Prostate gland (tissue), 2 donors: ENCODE measurements at regions not wholly inside any gene's neighbourhood (a gene's known extent, or its start where the extent isn't known, plus 50 kb on each side); places are given as distances from the start of the nearest gene placed in this dataset.

Source experiments
- DNase-seq: peaks from one replicate; pipeline ENCODE4 v3.0.0-alpha.2; 2019; ENCODE audit warnings: low spot score
- H3K27ac ChIP-seq, 2 donors: fragments of 200-600 bp; sonication (generic); 2 replicates each; pipeline ENCODE4 v1.5.1; 2017 to 2019
- H3K27me3 ChIP-seq: fragments of 200-600 bp; sonication (generic); replicated peaks from 2 replicates; pipeline ENCODE4 v1.5.1; 2019; ENCODE audit not compliant: insufficient read depth
- H3K36me3 ChIP-seq, 2 donors: fragments of 200-600 bp; sonication (generic); 1 replicate in 1 of 2; 2 replicates in 1 of 2; pipeline versions ENCODE4 v1.5.1 to v1.8.1; 2017 to 2019
- H3K4me1 ChIP-seq: fragments of 200-600 bp; sonication (generic); replicated peaks from 2 replicates; pipeline ENCODE4 v1.5.1; 2019
- H3K4me3 ChIP-seq, 2 donors: fragments of 200-600 bp; sonication (generic); 2 replicates each; pipeline ENCODE4 v1.5.1; 2017 to 2019
- H3K9me3 ChIP-seq: fragments of 200-600 bp; sonication (generic); 2 replicates; pipeline ENCODE4 v1.5.1; 2017
- POLR2A ChIP-seq: fragments of 450-650 bp; IDR thresholded peaks from one replicate; pipeline ENCODE4 v1.6.1; 2016; ENCODE audit warnings: antibody characterized with exemption, mild to moderate bottlenecking
- POLR2AphosphoS5 ChIP-seq: sonication (generic); formaldehyde crosslinking; IDR thresholded peaks from one replicate; pipeline ENCODE4 v1.6.1; 2017; ENCODE audit warnings: antibody characterized with exemption
- WGBS: methylation state at CpG from one replicate; pipeline ENCODE4 v1.1.5; 2018; 5-methylcytosine and 5-hydroxymethylcytosine counted together
- intact Hi-C: fragments of 100-400 bp; cut with DNase I; formaldehyde crosslinking; loops from one replicate; pipeline ENCODE4 v1.14.2; 2022
- TF ChIP-seq, protein P1 (sequence below), 4 experiments: fragments of 200-600 bp in 2 of 4; fragments of 450-650 bp in 2 of 4; sonication (generic) in 2 of 4; IDR thresholded peaks; 1 replicate in 3 of 4; 2 replicates in 1 of 4; pipeline ENCODE4 v1.5.1; 2016 to 2019; ENCODE audit warnings: antibody characterized with exemption in 4 of 4, mild to moderate bottlenecking in 2 of 4, moderate library complexity in 2 of 4

DNA sequence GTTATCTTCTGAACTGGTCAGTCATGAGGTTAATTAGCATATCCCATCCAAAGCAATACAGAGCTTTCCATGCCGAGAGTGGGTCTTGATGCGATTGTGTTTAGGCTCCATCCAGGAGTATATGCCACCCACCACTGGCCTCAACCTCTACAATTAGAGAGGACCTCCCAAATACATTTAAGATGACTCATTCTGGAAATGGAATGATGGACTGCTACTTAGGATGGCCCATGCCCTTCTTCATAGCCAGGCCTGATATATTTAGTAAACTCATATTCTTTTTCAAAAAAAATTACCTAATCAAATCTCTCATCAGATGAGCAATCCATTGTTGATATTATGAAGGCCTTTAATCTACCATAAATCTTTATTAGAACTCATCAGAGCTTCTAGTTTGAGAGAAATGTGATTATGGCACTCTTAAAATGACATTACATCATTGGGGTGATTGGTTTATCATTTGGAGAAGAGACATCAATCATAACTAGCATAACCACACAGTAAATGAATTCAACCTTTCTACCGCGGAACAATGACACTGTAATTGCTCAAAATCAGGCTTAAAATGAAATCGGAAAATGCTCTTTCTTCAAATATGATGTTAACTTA is 414.2 kb upstream of the WWC1 start:
- H3K27me3 ChIP-seq, result no peaks in the 10 kb centered on the region
- TF ChIP-seq POLR2A (no peak), POLR2AphosphoS5 (no peak)
- TF ChIP-seq, protein P1, sequence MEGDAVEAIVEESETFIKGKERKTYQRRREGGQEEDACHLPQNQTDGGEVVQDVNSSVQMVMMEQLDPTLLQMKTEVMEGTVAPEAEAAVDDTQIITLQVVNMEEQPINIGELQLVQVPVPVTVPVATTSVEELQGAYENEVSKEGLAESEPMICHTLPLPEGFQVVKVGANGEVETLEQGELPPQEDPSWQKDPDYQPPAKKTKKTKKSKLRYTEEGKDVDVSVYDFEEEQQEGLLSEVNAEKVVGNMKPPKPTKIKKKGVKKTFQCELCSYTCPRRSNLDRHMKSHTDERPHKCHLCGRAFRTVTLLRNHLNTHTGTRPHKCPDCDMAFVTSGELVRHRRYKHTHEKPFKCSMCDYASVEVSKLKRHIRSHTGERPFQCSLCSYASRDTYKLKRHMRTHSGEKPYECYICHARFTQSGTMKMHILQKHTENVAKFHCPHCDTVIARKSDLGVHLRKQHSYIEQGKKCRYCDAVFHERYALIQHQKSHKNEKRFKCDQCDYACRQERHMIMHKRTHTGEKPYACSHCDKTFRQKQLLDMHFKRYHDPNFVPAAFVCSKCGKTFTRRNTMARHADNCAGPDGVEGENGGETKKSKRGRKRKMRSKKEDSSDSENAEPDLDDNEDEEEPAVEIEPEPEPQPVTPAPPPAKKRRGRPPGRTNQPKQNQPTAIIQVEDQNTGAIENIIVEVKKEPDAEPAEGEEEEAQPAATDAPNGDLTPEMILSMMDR (IDR thresholded peaks at IDR 0.05), result no peak
- no peaks in the 10 kb centered on the region for H3K36me3 ChIP-seq
- WGBS, result 74% methylated on average over 5 of the region's 5 CpGs
- no peak overlapping the region for H3K4me3 ChIP-seq
- no peak overlapping the region for H3K27ac ChIP-seq
- no peak for DNase-seq
- no peaks in the 10 kb centered on the region for H3K9me3 ChIP-seq
- H3K4me1 ChIP-seq, result no peaks in the 10 kb centered on the region
- intact Hi-C loops, result no loop called here

DNA sequence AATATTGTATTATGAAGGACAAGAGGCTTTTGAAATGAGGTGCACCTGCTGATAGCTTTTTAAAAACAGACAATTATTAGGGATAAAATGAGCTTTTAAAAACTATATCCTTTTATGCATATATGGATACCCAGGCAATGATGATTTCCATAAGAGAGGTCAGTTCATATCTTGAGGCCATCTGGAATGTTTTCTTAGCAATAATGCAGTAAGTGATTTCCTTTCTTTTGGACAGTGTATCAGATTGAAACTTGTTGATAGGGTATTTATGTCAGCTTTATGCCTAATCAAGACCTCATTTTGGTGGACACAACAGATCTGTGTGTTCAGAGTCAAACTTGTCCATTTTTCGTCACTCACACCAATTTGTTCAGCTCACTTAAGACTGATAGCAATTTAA is 413.5 kb upstream of the WWC1 start:
- DNase-seq, result no peak
- intact Hi-C loops, result no loop called here
- Histone ChIP-seq H3K27me3 (no peaks in the 10 kb centered on the region), H3K4me1 (no peaks in the 10 kb centered on the region), H3K4me3 (no peak overlapping the region), H3K36me3 (no peaks in the 10 kb centered on the region), H3K27ac (no peak overlapping the region), H3K9me3 (no peaks in the 10 kb centered on the region)
- WGBS, result 96% methylated on average over 1 of the region's 1 CpG
- no peak for TF ChIP-seq POLR2AphosphoS5
- TF ChIP-seq, protein P1 (IDR thresholded peaks at IDR 0.05), result no peak
- TF ChIP-seq POLR2A, result no peak

DNA sequence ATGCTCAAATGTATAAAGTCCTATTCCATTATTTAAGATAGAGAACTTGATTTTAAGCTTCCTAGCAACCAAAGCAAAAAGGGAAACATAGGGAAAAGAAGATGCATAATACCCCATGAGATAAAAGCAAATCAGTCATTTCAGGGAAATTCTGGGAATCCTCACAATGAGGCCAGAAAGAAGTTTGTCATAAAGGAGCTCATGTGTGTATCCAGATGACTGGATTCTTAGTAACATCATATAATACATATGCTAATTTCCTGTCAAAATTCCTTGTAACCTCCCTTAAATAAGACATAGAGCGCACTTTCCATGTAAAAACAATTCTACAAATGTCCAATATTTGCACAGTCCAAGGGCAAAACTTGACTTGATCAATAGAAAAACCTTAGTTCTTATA is 411.0 kb upstream of the WWC1 start:
- Histone ChIP-seq H3K4me3 (no peak overlapping the region), H3K9me3 (no peaks in the 10 kb centered on the region), H3K27me3 (no peaks in the 10 kb centered on the region), H3K27ac (no peak overlapping the region), H3K4me1 (no peaks in the 10 kb centered on the region), H3K36me3 (no peaks in the 10 kb centered on the region)
- no peak for DNase-seq
- intact Hi-C loops, result no loop called here
- TF ChIP-seq POLR2AphosphoS5 (no peak), POLR2A (no peak)
- TF ChIP-seq, protein P1 (IDR thresholded peaks at IDR 0.05), result no peak
- whole genome bisulfite sequencing, result 100% methylated on average over 1 of the region's 1 CpG

DNA sequence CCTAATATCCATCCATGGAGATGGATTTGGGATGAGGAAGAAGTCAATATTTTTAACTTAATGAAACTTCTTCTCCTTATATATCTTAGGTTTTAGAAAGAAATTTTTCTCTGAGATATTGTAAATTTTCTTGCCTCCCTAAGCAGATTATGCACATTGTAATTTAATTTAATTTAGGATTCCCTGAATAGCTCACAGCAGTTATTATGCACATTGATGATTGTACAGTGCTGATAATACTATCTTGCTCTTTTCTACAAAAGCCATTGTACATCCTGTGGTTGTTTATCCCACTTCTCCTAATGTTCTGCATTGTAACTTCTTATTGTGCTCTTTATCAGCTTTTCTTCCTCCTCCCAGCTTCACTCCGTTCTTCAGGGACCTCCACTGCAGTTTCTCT is 410.4 kb upstream of the WWC1 start:
- no peak for DNase-seq
- WGBS, result 76% methylated on average over 1 of the region's 1 CpG
- Histone ChIP-seq H3K36me3 (no peaks in the 10 kb centered on the region), H3K4me3 (no peak overlapping the region), H3K27me3 (no peaks in the 10 kb centered on the region), H3K27ac (no peak overlapping the region), H3K9me3 (no peaks in the 10 kb centered on the region), H3K4me1 (no peaks in the 10 kb centered on the region)
- TF ChIP-seq, protein P1 (IDR thresholded peaks at IDR 0.05), result no peak
- TF ChIP-seq POLR2AphosphoS5 (no peak), POLR2A (no peak)
- intact Hi-C loops, result no loop called here

DNA sequence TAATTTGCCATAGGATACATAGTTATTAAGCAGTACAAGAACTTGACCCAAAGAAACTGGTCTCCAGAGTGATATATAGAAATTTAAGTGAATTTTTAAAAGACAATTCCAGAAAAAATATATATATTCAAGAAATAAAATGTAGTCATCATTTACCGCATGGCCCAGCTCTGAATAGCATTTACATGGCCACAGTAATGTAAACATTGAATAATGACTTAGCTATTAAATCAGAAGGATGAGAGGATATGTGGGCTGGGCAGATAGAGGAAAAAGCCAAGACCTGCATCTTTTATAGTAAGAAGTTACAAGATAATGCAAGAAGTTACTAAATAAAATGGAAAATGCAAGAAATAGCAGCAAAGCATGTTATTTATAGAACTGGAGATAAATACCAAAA is 405.2 kb upstream of the WWC1 start:
- H3K36me3 ChIP-seq, result no peaks in the 10 kb centered on the region
- H3K9me3 ChIP-seq, result no peaks in the 10 kb centered on the region
- intact Hi-C loops, result no loop called here
- 66% methylated on average over 1 of the region's 1 CpG for WGBS
- no peak overlapping the region for H3K27ac ChIP-seq
- no peaks in the 10 kb centered on the region for H3K27me3 ChIP-seq
- no peak overlapping the region for H3K4me3 ChIP-seq
- H3K4me1 ChIP-seq, result no peaks in the 10 kb centered on the region
- no peak for DNase-seq
- no peak for TF ChIP-seq POLR2AphosphoS5
- TF ChIP-seq, protein P1 (IDR thresholded peaks at IDR 0.05), result no peak
- TF ChIP-seq POLR2A, result no peak
